RCC 7860 (cell line): ENCODE measurements at regions not wholly inside any gene's neighbourhood (a gene's known extent, or its start where the extent isn't known, plus 50 kb on each side); places are given as distances from the start of the nearest gene placed in this dataset.
"Not testable (repeated sequence)": the region's sequence is repeated elsewhere in the genome, so short reads cannot be mapped to it uniquely, and the experiment has no call there.

Experiments
- DNase-seq: peaks from one replicate; pipeline ENCODE4 v3.0.0-alpha.2; 2015; ENCODE audit warnings: low spot score
- FAIRE-seq: peaks from 2 replicates; lab custom pipeline; 2012; peaks lifted over from hg19 to GRCh38; lab: Jason Lieb, UNC

DNA sequence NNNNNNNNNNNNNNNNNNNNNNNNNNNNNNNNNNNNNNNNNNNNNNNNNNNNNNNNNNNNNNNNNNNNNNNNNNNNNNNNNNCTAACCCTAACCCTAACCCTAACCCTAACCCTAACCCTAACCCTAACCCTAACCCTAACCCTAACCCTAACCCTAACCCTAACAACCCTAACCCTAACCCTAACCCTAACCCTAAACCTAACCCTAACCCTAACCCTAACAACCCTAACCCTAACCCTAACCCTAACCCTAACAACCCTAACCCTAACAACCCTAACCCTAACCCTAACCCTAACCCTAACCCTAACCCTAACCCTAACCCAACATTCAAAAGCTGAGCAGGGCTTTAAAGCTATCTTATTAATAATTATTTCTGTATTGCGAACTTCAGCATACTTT, 182.5 kb upstream of the FAM20C start:
- FAIRE-seq, DNase-seq: not testable (repeated sequence)

DNA sequence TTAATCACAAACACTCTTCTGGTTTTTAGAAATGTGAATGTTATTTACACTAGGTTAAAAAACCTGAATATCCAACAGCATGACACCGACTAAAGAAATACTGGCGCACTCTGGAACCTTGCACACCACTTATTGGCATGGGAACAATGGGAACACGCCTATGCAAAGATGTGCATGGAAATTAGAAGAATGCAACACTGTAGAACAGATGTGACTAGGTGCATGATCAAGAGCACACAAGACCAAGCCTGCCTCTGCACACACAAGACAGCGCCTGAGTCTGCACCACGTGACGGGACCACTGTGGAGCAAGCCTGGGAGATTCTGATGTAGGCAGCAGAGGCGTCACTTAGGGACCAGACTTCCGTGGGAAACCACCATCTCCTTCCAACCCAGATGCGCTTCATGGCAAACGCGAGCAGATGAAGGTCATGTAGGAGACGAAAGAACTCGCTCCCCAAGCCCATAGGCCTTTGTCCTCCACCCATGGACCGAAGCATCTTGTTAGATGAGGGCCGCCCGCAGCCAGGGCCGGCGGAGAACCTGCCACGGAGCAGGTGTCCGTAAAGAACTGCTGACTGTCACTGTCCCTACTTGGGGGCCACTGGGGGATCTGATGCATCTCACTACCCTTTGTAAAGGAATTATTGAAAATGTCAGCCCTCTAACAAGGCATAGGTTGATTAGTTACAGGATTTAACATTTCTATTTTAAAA, 159.6 kb upstream of the FAM20C start:
- FAIRE-seq, DNase-seq: not testable (repeated sequence)

DNA sequence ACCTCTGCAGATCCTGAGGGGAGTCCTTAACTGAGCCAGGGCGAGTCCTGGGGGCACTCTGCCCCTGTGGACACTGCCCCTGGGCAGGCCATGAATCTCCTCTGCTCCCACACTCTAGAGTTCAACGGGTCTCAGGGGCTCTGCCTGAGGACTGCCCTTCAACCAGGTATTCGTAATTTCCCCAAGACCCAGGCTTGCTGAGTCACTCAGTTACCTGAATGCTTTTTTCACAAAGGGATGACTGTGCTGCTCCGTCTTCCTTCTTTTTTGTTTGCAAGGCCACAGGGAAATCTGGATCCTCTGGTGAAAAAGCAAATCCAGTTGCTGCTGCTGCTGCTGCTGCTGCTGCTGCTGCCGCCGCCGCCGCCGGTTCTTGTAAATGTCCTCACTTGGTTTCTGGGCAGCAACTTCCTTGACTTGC, 157.2 kb upstream of the FAM20C start:
- DNase-seq, FAIRE-seq: not testable (repeated sequence)

DNA sequence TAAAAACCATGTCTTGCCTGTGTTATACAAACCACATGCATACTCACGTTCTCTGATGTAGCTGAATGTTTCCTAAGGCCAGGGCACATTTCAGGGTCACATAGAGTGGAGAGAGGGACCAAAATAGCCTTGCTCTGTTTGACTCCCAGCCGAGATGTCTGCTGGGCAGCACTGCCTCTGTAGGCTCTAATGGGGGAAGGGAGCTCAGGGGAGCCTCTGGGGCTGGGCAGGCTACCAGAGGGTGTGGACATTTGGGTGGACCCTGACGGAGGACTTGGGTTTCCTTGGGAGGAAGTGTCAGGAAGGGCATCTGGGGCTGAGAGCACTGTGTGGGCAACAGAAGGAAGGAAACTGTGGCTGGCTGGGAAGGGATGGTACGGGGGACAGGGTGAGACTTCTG, 155.8 kb upstream of the FAM20C start:
- FAIRE-seq, DNase-seq: not testable (repeated sequence)

DNA sequence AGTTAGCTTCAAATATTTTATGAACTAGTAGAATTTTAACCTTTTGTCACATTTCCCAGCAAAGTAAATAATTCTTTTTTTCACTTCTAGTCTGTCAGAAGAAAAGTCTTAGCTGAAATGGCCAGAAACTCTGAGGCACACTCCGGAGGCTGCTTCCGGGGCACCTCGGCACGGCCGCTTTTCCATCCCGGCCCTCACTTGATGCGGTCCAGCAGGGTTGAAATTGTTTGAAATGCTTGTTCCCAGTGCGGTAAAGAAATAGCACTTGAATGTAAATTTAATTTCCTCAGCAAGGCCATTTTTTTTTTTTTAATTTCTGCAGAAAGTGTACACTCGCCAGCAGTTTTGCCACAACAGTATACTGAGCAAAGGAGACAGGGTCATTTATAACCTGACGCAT, 154.7 kb upstream of the FAM20C start:
- not testable (repeated sequence) for DNase-seq, FAIRE-seq

DNA sequence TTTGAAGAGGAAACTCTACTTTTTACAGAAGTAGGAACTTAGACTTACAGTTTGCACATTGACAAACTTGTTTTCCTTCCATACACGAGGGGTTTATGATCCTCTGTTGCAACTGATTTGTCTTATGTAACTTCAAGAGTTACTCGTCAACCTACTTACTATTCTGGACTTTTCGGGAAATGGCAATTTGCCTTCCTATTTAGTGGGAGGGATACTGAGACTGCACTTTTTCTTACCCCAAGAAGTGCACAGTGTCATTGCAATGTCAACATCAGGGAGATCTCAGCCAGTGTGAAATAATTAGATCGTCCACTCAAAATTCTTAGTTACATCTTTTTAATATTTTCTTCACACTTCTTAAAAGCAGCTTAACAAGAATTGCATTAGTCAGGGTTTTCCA, 153.9 kb upstream of the FAM20C start:
- not testable (repeated sequence) for DNase-seq, FAIRE-seq

DNA sequence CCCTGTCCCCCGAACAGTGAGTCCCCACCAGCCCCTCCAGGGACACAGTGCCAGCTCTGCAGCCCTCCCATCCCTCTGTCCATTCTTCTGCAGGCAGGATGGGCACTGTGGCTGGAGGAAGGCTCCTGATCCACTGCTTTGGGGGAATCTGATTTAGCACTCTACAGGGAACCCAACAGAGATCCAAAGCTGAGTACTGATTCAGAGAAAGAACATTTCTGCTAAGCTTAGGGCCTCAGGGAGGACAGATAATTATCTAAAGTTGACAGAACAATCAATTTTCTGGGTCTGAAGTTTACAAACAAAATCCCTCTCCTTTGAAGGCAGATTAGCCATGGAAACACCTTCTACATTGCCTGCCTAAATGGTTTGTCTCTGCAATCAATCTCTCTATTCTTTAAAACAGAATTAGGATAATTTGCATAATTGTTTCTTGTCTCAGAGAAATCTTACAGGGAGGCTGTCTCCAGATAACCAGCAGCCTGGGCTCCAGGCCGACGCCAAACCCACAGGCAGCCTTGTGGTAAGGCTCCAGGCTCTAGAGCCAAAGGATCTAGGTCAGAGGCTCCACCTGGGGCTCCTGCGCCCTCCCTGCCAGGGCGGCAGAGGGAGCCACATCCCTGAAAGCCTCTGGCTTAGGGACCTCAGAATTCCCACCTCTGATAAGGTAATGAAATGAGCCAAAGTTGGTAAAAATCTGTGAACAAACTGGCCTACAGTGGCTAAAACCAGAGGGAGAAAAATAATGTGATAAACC, 152.2 kb upstream of the FAM20C start:
- FAIRE-seq, DNase-seq: not testable (repeated sequence)

DNA sequence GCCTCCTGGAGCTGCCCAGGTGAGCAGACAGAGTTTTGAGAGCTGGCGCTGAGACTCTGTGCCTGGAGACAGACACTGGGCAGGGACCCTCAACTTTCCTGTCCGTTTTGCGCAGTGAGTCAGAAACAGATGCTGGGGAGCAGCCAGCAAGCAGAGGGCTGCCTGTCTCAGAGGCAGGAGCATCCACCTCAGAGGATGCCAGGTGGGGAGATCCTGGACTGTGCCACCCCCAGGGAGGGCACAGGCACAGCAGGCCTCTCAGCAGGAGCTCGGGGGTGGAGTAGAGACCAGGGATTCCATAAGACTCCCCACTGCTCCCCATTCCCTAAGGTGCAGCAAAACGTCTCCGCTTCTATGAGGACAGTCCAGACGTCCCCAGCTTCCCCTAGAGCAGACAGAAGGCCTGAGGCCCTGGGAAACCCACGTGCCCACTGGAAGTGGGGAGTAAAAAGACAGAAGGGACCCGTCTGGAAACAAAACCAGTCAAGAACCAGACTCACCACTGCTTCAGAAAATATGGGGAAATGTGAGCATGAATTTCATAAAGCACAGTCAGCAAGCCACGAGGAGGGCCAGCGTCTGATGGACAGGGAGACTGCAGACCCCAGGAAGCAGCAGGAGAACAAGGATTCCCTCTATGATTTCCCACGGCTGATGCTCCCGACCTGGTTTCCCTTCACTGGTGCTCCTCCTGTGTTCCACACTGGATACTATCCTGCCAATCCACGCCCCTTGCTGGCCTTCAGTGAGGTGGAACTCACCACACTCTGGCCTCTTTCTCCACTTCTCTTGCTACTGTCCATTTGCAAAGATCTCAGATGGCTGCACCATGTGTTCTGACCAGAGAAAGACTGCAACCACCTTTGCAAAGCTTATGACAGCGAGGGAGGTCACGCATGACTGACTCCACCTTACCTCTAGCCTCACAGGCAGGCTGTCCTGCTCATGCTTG, 151.3 kb upstream of the FAM20C start:
- DNase-seq (no peak), FAIRE-seq (no peak)

DNA sequence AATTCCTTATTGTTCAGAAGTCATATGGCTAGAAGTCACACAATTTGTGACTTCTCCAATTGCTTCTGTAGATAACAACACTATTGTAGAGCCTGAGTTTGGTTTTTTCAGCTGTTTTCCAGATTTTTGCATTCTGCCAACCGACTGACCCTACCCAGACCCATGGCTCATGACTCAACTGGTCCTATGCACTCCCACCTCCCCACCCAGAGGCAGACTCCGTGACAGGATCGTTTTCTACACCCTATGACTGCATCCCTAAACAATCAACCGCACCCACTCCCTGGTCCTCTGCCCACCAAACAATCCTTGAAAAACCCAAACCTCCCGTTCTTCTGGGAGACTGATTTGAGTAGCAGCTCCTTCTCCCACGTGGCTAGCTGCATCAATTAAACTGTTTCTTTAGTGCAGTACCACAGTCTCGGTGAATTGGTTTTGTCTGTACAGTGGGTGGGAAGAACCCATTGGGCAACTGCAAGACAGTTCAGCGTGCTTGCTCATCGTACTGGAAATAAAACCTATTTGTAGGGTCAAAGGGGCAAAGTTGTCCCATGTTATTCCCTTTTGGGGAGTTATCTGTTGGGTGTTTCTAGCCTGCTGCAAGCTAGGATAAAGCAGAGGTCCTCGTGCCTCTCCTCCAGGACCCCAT, 150.3 kb upstream of the FAM20C start:
- FAIRE-seq (no peak), DNase-seq (no peak)

DNA sequence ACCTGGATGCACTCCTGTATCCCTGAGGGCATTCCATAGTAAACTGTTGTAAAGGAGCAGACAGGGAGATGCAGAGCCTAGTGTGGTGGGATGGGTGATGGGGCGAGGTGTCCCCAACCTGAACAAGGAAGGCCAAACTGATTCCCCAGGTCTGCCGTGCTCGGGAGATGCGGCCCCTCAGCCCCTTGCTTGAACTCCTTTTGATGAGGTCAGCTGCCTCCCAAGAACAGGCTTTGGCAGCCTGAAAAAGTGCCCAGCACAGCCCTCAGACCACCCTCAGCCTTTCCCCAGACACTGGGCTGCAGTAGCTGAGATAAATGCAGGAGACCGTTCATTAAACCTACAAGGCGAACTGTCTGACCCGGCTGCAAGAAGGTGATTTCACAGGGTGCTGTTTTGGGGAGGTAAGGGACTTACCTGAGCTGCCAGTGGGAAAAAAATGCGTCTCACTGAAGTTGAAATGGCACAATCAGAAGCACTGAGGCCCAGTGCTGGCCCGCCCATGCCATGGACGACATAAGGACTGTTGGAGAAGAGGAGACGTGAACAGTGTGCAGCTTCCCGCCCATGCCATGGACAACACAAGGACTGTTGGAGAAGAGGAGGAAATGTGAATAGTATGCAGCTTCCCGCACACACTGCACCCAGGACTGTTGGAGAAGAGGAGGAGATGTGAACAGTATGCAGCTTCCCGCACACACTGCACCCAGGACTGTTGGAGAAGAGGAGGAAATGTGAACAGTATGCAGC, 148.4 kb upstream of the FAM20C start:
- FAIRE-seq (no peak), DNase-seq (no peak)

DNA sequence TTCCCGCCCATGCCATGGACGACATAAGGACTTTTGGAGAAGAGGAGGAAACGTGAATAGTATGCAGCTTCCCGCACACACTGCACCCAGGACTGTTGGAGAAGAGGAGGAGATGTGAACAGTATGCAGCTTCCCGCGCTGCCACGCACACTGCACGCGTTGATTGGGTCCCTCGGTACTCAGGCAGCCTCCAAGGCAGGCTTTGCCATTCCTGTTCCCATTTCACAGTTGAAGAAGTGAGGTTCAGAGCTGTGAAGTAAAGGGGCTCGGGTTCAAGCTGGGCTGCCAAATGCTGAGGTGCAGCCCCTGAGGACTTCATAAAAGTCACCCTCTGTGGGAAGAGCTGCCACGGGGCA, 147.9 kb upstream of the FAM20C start:
- no peak for FAIRE-seq
- DNase-seq, result no peak

DNA sequence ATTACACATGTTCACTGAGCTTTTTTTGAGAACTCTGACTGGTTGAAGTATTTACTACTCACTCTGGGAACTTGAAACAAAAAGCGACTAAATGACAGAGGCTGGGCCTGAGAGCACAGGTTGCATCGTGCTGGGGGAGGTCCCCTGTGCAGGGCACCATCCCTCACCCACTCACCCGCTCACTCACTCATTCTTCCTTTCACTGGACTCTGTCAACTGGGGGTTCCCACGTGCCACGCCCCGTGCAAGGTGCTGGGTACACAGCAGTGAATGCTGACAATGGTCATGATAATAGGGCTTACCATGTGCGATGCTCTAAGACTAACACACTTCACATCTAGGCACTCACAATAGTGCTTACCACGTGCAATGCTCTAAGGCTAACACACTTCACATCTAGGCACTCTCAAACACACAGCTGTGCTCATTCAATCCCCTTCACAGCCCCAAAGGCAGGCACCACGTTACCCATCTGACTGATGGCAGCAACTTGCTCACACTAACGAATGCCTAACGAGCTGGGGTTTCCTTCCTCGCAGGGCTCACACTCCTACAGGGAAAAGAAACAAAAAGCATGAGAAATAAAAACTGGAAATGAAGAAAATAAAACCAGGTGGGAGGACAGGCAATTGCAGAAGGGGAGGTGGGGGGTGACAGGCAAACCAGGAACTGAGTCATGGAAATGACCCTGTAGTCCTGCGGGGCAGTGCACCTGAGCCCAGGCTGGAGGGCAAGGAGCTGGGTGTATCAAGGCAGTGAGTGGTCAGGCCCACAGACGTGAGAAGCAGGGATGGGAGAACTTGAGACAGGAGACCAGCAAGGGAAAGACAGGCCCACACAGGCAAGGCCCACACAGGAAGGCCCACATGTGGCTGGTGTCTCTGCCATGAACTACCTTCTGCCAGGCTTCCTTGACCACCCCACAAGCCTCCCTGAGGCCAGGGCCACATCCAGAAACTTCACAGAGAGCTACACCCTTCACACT, 147.0 kb upstream of the FAM20C start:
- FAIRE-seq, result no peak
- DNase-seq, result no peak

DNA sequence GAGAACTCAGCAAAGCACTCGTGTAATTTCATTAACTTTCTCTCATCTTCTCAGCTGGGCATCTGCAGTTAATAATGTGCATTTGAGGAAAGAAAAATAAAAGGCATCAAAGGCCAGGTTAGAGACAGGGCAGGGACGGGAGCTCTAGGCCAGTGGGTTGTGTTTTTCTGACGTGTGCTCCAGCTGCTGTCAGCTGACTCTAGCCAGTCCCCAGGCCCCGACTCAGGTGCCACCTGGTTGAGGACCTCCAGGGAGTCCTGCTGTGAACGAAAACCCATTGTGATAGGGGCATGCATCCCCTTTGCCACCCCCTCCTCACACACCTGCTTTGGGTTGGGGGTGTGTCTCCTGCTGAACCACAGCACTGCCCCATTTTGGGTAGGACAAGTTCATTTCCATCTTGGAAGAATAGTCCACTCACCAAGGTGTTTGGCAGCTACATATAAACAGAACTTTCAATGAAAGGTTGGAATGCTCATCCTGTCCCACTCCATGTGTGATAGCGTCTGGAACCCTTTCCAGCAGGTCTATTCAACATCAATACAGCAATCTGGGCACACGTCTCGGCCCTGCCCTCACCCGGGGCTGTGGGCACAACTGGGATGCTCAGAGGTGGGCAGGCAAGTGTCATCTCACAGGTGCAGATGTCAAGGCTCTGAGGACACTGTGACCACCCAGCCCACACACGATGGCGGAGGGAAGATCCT, 146.1 kb upstream of the FAM20C start:
- FAIRE-seq (no peak), DNase-seq (no peak)

DNA sequence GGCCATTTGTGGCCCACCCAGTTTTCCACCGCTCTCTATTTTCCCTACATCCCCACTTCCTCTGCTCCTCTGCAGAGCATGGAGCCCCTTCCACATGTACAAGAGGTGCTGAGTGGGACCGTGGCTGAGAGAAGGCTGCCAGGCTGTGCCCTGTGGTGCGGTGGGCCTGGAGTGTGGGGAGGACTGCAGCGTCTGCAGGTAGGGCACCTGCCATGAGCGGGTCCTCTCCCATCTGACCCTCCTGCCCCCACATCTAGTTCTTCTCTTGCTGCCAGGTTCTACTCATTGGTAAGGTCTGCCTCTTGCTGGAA, 145.6 kb upstream of the FAM20C start:
- FAIRE-seq (no peak), DNase-seq (no peak)

DNA sequence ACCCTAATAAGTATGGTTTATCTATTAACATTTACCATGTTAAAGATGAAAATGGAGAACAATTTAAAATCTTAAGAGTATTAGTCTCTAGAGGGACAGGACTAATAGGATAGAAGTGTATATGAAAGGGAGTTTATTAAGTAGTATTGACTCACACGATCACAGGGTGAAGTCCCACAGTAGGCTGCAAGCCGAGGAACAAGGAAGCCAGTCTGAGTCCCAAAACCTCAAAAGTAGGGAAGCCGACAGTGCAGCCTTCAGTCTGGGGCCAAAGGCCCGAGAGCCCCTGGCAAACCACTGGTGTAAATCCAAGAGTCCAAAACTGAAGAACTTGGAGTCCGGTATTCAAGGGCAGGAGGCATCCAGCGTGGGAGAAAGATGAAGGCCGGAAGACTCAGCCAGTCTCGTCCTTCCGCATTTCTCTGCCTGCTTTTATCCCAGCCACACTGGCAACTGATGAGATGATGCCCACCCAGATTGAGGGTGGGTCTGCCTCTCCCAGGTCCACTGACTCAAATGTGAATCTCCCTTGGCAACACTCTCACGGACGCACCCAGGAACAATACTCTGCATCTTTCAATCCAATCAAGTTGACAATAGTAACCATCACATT, 140.8 kb upstream of the FAM20C start:
- FAIRE-seq, result no peak
- no peak for DNase-seq

DNA sequence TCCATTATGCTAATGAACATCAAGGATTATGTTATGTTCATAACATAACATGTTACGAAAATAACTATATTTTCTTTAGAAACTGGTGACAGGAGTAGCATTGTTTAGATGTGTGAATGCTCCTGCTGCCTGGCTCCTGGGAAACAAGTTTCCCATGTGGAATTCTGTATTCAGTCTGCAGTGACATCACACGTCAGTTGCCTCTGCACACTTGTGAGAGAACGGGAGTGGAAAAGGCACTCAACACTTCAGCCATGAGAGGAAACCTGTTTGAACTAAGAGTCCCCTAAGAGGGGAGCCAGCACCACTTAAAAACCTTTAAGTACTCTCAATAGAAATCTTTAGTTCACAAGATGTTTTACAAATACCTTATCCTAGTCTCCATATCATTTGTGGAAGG, 140.3 kb upstream of the FAM20C start:
- DNase-seq, result no peak
- no peak for FAIRE-seq

DNA sequence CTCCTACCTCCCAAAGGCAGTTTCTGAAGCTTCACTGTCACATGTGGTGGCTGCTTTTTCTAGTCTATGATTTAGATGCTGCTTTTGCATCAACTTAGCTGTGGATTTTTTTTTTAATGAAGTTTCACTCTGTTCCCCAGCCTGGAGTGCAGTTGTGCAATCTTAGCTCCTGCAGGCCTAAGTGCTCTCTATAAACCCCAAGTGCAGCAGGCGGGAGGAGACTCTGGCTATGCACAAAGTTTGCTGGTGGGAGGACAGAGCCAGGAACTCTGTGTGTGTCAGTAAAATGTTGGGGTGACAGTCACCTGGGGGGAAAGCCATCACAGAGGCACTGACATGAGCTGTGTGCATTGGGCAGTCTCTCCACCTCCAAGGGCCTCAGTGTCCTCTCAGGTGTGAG, 138.8 kb upstream of the FAM20C start:
- DNase-seq (no peak), FAIRE-seq (no peak)

DNA sequence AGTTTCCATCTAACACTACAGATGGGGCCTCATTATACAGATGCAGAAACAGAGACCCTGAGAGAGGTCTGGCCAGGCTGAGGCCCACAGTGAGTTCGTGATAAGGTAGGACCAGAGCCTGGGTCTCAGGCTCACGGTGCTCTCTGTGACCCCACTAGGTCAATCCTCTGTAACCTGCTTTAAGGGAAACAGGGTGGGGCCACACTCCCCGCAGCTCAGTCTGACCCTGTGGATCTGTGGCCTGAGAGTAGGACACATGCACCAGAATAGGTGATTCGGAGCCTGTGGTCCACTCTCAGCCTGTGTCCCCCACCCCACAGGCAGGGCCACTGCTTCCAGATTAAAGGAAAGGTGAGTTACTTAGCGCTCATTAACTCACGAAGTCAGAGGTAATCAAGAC, 137.8 kb upstream of the FAM20C start:
- no peak for DNase-seq
- no peak for FAIRE-seq
